Ovary (tissue), 3 donors: ENCODE measurements at regions not wholly inside any gene's neighbourhood (a gene's known extent, or its start where the extent isn't known, plus 50 kb on each side); places are given as distances from the start of the nearest gene placed in this dataset.

Source experiments
- CTCF ChIP-seq, 3 donors: fragments of 450-650 bp in 2 of 3; fragments of 200-600 bp in 1 of 3; IDR thresholded peaks; one replicate each; pipeline versions ENCODE4 v1.5.1 to v1.8.0; 2016 to 2022; ENCODE audit warnings: antibody characterized with exemption in 3 of 3, mild to moderate bottlenecking in 1 of 3
- POLR2A ChIP-seq: fragments of 450-650 bp; IDR thresholded peaks from one replicate; pipeline ENCODE4 v1.6.1; 2017; ENCODE audit warnings: antibody characterized with exemption, mild to moderate bottlenecking, moderate library complexity
- donor health status: DM: no; HTN: no; CAD: no.

GRCh38 chr5:107012371-107012770 lies 658.4 kb downstream of the EFNA5 start:
- TF ChIP-seq POLR2A: no peak
- TF ChIP-seq CTCF (IDR thresholded peaks at IDR 0.05): no peak
